GM12891 (cell line): ENCODE measurements at regions not wholly inside any gene's neighbourhood (a gene's known extent, or its start where the extent isn't known, plus 50 kb on each side); places are given as distances from the start of the nearest gene placed in this dataset.

Experiments used
- DNase-seq: peaks from one replicate; pipeline ENCODE4 v3.0.0; 2011; ENCODE audit warnings: low spot score; ENCODE audit not compliant: insufficient read length
- FAIRE-seq: peaks from 2 replicates; lab custom pipeline; 2011; peaks lifted over from hg19 to GRCh38; lab: Jason Lieb, UNC
- PAX5 ChIP-seq: IDR thresholded peaks from 2 replicates; pipeline ENCODE4 v1.6.1; 2011; ENCODE audit warnings: low read length, moderate library complexity, mild to moderate bottlenecking; ENCODE audit not compliant: insufficient read depth, severe bottlenecking
- POLR2A ChIP-seq: IDR thresholded peaks from 2 replicates; pipeline ENCODE4 v1.6.1; 2011; ENCODE audit warnings: low read depth, low read length, control low read depth
- POLR2AphosphoS5 ChIP-seq: IDR thresholded peaks from 2 replicates; pipeline ENCODE4 v1.6.1; 2011; ENCODE audit warnings: low read depth, low read length, control low read depth
- POU2F2 ChIP-seq: IDR thresholded peaks from 2 replicates; pipeline ENCODE4 v1.6.1; 2011; ENCODE audit warnings: low read depth, mild to moderate bottlenecking, control low read depth, low read length, moderate library complexity
- SPI1 ChIP-seq: IDR thresholded peaks from 2 replicates; pipeline ENCODE4 v1.6.1; 2011; ENCODE audit warnings: low read depth, low read length, control low read depth
- TAF1 ChIP-seq: IDR thresholded peaks from 2 replicates; pipeline ENCODE4 v1.6.1; 2011; ENCODE audit warnings: low read depth, low read length, control low read depth

- FAIRE-seq (no peak), DNase-seq (no peak)
- TF ChIP-seq TAF1 (no peak), SPI1 (no peak), POU2F2 (no peak), POLR2AphosphoS5 (no peak), POLR2A (no peak), PAX5 (no peak)
Measured at GRCh38 chr5:96609369-96609768, 52.8 kb upstream of the CAST start.

GRCh38 chr5:96610747-96611146 is 51.4 kb upstream of the CAST start:
- FAIRE-seq (no peak), DNase-seq (no peak)
- TF ChIP-seq POLR2A, result no peak
- no peak for TF ChIP-seq PAX5

- DNase-seq (no peak), FAIRE-seq (no peak)
- TF ChIP-seq POLR2AphosphoS5 (no peak), POU2F2 (no peak), POLR2A (no peak), SPI1 (no peak), PAX5 (no peak), TAF1 (no peak)
Measured at GRCh38 chr5:96611946-96612345, 50.2 kb upstream of the CAST start.
